ENCODE measurements at regions not wholly inside any gene's neighbourhood (a gene's known extent, or its start where the extent isn't known, plus 50 kb on each side); places are given as distances from the start of the nearest gene placed in this dataset.
A peak's percentile ranks its signal among the peaks of the same experiment; 100 is the strongest.

GRCh38 chr14:22485649-22486048, 103.4 kb downstream of the DAD1 start:
- no peak for ATAC-seq
- intact Hi-C loops (cut with DNase I, micrococcal nuclease), result no loop called here
- ChIA-PET POLR2A (no interaction called here), CTCF (no interaction called here)
- H3K27ac Mint-ChIP-seq, result peak overlapping the region; percentile 99
- DNase-seq, result no peak
- no peaks in the 10 kb centered on the region for H3K9me3 Mint-ChIP-seq (ENCODE audit: low read depth)
- peaks cover 6% of the 10 kb centered on the region for H3K4me1 Mint-ChIP-seq
- no peaks in the 10 kb centered on the region for H3K27me3 Mint-ChIP-seq
- H3K4me3 Mint-ChIP-seq, result peak overlapping the region; percentile 84
- peaks cover 75% of the 10 kb centered on the region for H3K36me3 Mint-ChIP-seq (ENCODE audit: low read depth)

DNA sequence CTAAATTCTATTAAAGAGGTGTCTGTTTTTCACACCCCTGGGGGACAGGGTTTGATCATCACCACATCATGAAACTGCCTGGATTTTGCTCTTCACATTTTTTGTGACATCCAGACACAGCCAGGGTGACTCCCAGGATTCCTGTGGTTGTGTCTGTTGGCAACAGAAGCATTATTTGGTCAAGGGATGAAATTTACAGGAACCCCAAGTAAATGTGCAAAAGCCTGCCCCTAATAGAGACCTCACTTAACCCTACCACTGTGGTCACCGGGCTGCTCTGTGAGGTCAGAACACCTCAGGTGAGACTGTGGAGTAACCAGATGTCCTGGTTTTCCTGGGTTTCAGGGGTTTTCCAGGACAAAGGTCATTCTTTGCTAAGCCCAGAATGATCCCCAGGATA, 103.8 kb downstream of the DAD1 start:
- peaks cover 71% of the 10 kb centered on the region for H3K36me3 Mint-ChIP-seq (ENCODE audit: low read depth)
- ChIA-PET POLR2A (no interaction called here), CTCF (no interaction called here)
- no peaks in the 10 kb centered on the region for H3K9me3 Mint-ChIP-seq (ENCODE audit: low read depth)
- peaks cover 3% of the 10 kb centered on the region for H3K4me1 Mint-ChIP-seq
- DNase-seq (no peak), ATAC-seq (no peak)
- intact Hi-C loops (cut with DNase I, micrococcal nuclease), result no loop called here
- peak overlapping the region; percentile 84 for H3K4me3 Mint-ChIP-seq
- H3K27ac Mint-ChIP-seq, result peak overlapping the region; percentile 99
- H3K27me3 Mint-ChIP-seq, result no peaks in the 10 kb centered on the region

DNA sequence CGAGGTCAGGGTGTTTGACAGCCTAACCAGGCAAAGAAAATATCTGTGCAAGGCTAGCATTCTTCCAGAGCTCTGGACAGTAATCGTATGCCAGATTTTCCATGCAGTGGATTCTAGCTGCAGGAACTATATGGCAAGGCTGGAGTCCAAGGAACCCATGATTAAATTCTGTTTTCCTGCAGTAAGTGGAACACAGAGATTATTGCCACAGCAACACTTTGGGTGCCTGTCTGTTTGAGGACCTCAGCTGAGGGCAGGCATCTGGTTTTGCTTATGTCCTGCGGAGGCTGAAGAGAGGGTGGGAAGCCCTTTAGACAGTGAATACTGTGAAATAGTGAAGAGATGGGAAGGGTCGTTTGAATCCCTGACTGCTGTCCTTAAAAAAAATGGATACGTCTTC, 104.4 kb downstream of the DAD1 start:
- Mint-ChIP-seq H3K4me3 (peak overlapping the region; percentile 84), H3K27me3 (no peaks in the 10 kb centered on the region), H3K27ac (peak overlapping the region; percentile 99), H3K9me3 (ENCODE audit: low read depth) (no peaks in the 10 kb centered on the region), H3K4me1 (no peaks in the 10 kb centered on the region), H3K36me3 (ENCODE audit: low read depth) (peaks cover 66% of the 10 kb centered on the region)
- no peak for DNase-seq
- no peak for ATAC-seq
- intact Hi-C loops (cut with DNase I, micrococcal nuclease), result loop anchor here in 1 of 2 experiments (5.0 kb wide), 1 partner anchor 432 kb away; no protein-coding TSS in a partner anchor
- POLR2A ChIA-PET, result no interaction called here
- CTCF ChIA-PET, result no interaction called here

GRCh38 chr14:22483863-22484593, 105.0 kb downstream of the DAD1 start:
- no peaks in the 10 kb centered on the region for H3K4me1 Mint-ChIP-seq
- H3K27ac Mint-ChIP-seq, result peak overlapping the region; percentile 99
- ChIA-PET CTCF (no interaction called here), POLR2A (no interaction called here)
- DNase-seq (peak; percentile 36), ATAC-seq (peak; percentile 20)
- intact Hi-C loops (cut with DNase I, micrococcal nuclease), result loop anchor here in 1 of 2 experiments (5.0 kb wide), 1 partner anchor 432 kb away; no protein-coding TSS in a partner anchor
- peak overlapping the region; percentile 84 for H3K4me3 Mint-ChIP-seq
- no peaks in the 10 kb centered on the region for H3K27me3 Mint-ChIP-seq
- no peaks in the 10 kb centered on the region for H3K9me3 Mint-ChIP-seq (ENCODE audit: low read depth)
- H3K36me3 Mint-ChIP-seq (ENCODE audit: low read depth), result peaks cover 62% of the 10 kb centered on the region

DNA sequence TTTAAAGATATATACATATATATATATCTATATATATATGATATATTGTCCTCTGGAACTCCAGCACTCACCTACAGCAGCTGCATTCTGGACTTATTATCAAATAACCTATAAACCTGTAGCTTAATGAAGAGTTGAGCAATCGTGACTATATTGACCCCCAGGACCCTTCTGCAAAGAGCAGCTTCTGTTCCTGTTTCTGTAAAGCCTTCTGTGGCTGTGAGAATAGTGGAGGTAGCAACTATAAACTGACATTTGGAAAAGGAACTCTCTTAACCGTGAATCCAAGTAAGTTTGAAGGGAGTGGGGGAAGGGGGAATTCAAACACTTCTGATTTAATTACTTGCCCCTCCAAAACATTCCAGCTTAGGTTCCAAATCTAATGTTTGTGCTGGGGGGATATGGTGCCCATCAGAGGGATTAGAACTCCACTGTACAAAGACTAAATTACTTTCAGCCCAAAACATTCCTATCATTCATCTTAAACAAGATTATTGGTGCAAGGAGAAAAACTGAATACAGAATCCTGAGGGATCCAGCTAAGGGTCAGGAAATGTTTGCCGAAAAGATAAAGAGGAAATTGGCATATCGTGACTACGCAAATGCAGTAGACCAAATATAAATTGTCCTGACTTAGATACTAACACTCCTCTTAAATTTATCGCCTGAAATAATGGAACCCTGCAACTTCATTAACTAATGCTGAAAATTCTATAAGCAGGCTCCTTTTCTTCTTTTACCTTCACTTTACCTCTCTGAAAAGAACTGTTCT, 106.1 kb downstream of the DAD1 start:
- no peaks in the 10 kb centered on the region for H3K27me3 Mint-ChIP-seq
- peaks cover 57% of the 10 kb centered on the region for H3K36me3 Mint-ChIP-seq (ENCODE audit: low read depth)
- CTCF ChIA-PET, result interaction anchor here (0.6 kb wide), 2 partner anchors 43 to 523 kb away, joined by 3 read pairs; no protein-coding TSS in a partner anchor
- H3K9me3 Mint-ChIP-seq (ENCODE audit: low read depth), result no peaks in the 10 kb centered on the region
- no peak for DNase-seq
- POLR2A ChIA-PET, result interaction anchor here (0.6 to 1.1 kb wide), 2 partner anchors 32 to 68 kb away, joined by 3 to 6 read pairs; no protein-coding TSS in a partner anchor
- peak overlapping the region; percentile 84 for H3K4me3 Mint-ChIP-seq
- H3K4me1 Mint-ChIP-seq, result no peaks in the 10 kb centered on the region
- peak overlapping the region; percentile 99 for H3K27ac Mint-ChIP-seq
- ATAC-seq, result no peak
- intact Hi-C loops (cut with DNase I, micrococcal nuclease), result loop anchor here in 1 of 2 experiments (5.0 kb wide), 1 partner anchor 431 kb away; no protein-coding TSS in a partner anchor

- POLR2A ChIA-PET, result interaction anchor here (1.1 kb wide), 1 partner anchor 33 kb away, joined by 6 read pairs; no protein-coding TSS in a partner anchor
- DNase-seq, result no peak
- Mint-ChIP-seq H3K27me3 (no peaks in the 10 kb centered on the region), H3K9me3 (ENCODE audit: low read depth) (no peaks in the 10 kb centered on the region), H3K4me3 (peak overlapping the region; percentile 84), H3K27ac (peak overlapping the region; percentile 92), H3K4me1 (no peaks in the 10 kb centered on the region), H3K36me3 (ENCODE audit: low read depth) (peaks cover 50% of the 10 kb centered on the region)
- CTCF ChIA-PET, result interaction anchor here (0.6 to 0.8 kb wide), 3 partner anchors 35 to 524 kb away, joined by 3 read pairs; no protein-coding TSS in a partner anchor
- ATAC-seq, result no peak
- intact Hi-C loops (cut with DNase I, micrococcal nuclease), result loop anchor here in 1 of 2 experiments (5.0 kb wide), 1 partner anchor 430 kb away; no protein-coding TSS in a partner anchor
Observed at GRCh38 chr14:22482085-22482694, 106.8 kb downstream of the DAD1 start.

DNA sequence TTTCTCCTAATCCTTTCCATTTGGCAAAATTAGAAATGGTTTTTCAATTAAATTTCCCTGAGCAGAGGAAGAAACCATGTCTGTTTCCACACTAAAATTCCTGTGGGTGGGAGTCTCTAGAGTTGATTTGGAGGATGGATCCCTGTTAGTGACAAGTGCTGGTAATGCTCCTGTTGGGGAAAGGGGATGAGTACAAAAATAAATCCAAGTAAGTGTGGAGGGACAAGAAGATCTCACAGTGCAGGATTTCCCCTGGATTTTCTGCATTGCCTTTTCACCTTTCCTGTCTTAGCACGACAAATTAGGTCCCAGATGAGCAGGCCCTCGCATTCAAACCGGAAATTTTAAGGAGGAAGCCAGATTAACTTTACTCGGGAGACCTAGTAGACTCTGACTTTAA, 107.5 kb downstream of the DAD1 start:
- no peak for ATAC-seq
- DNase-seq, result no peak
- Mint-ChIP-seq H3K4me3 (peak overlapping the region; percentile 84), H3K27ac (peak overlapping the region; percentile 92), H3K27me3 (no peaks in the 10 kb centered on the region), H3K4me1 (no peaks in the 10 kb centered on the region), H3K36me3 (ENCODE audit: low read depth) (peaks cover 44% of the 10 kb centered on the region), H3K9me3 (ENCODE audit: low read depth) (no peaks in the 10 kb centered on the region)
- ChIA-PET POLR2A (no interaction called here), CTCF (interaction anchor here (0.8 kb wide), 1 partner anchor 36 kb away, joined by 3 read pairs; no protein-coding TSS in a partner anchor)
- intact Hi-C loops (cut with DNase I, micrococcal nuclease), result loop anchor here in 1 of 2 experiments (5.0 kb wide), 1 partner anchor 429 kb away; no protein-coding TSS in a partner anchor

DNA sequence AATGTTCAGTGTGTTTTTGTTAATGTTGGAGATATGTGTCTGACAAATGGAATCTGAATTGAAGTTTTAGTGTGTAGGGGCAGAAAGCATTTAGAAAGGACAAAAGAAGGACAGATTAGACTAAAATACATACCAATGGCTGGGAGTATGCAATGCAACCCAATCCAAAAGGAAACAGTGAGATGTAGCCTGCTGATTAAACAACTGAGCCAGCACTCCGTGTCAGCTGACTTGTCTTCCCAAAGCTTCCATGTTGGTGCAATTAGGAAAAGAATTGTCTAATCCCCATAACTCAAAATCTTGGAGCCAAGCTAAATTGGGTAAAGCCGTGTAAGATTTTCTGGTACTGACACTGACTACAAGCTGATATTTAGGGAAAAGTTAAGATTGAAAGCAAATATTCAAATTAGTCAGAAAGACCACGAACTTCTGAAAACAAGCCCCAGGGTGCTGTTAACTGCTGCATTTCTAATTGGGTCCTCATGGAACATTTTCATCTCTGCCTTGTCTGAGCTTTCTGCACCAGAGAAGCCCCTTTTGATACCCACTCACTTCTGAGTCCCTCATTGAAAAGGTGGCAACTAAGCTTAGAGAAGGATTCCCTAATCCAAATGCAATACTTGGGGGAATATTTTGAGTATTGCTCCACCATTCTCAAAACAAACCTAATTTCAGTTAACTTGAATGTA, 109.1 kb downstream of the DAD1 start:
- Mint-ChIP-seq H3K27ac (peak overlapping the region; percentile 72), H3K4me3 (peak overlapping the region; percentile 84), H3K9me3 (ENCODE audit: low read depth) (no peaks in the 10 kb centered on the region), H3K27me3 (no peaks in the 10 kb centered on the region), H3K36me3 (ENCODE audit: low read depth) (peaks cover 36% of the 10 kb centered on the region), H3K4me1 (no peaks in the 10 kb centered on the region)
- ChIA-PET CTCF (no interaction called here), POLR2A (interaction anchor here (1.1 kb wide), 1 partner anchor 556 kb away, joined by 4 read pairs; no protein-coding TSS in a partner anchor)
- ATAC-seq, result no peak
- intact Hi-C loops (cut with DNase I, micrococcal nuclease), result loop anchor here in 1 of 2 experiments (5.0 kb wide), 1 partner anchor 428 kb away; no protein-coding TSS in a partner anchor
- DNase-seq, result no peak

GRCh38 chr14:22479132-22479531, 109.9 kb downstream of the DAD1 start:
- POLR2A ChIA-PET, result interaction anchor here (1.1 kb wide), 1 partner anchor 556 kb away, joined by 4 read pairs; no protein-coding TSS in a partner anchor
- H3K27ac Mint-ChIP-seq, result peak overlapping the region; percentile 47

DNA sequence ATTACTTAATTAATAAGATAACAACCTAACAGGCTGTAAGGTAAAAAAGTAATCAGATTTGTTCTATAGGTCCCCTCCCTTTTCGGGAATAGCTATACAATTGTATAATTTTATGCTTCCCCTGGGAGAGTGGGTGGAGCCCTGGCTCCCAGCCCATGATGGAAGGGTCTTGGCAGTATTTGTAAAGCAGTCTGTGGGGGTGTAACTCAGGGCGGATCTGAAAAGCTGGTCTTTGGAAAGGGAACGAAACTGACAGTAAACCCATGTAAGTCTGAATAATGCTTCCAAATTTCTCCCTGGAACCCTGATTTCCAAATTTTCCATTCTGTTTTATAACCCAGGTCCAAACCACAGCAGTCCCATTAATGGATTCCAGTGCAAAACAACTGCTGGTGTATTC, 110.4 kb downstream of the DAD1 start:
- ATAC-seq, result no peak
- CTCF ChIA-PET, result no interaction called here
- Mint-ChIP-seq H3K36me3 (ENCODE audit: low read depth) (peaks cover 26% of the 10 kb centered on the region), H3K4me1 (no peaks in the 10 kb centered on the region), H3K4me3 (peak overlapping the region; percentile 84), H3K9me3 (ENCODE audit: low read depth) (no peaks in the 10 kb centered on the region), H3K27me3 (no peaks in the 10 kb centered on the region), H3K27ac (peak overlapping the region; percentile 47)
- no peak for DNase-seq
- intact Hi-C loops (cut with DNase I, micrococcal nuclease), result no loop called here
- POLR2A ChIA-PET, result interaction anchor here (1.1 kb wide), 1 partner anchor 555 kb away, joined by 4 read pairs; no protein-coding TSS in a partner anchor

More at GRCh38 chr14:22479132-22479531, 109.9 kb downstream of the DAD1 start:
- DNase-seq, result no peak
- Mint-ChIP-seq H3K4me1 (no peaks in the 10 kb centered on the region), H3K36me3 (ENCODE audit: low read depth) (peaks cover 30% of the 10 kb centered on the region), H3K27me3 (no peaks in the 10 kb centered on the region), H3K9me3 (ENCODE audit: low read depth) (no peaks in the 10 kb centered on the region), H3K4me3 (peak overlapping the region; percentile 84)
- intact Hi-C loops (cut with DNase I, micrococcal nuclease), result no loop called here
- CTCF ChIA-PET, result no interaction called here
- no peak for ATAC-seq

All from activated CD4-positive, alpha-beta T cell treated with anti-CD3 and anti-CD28 coated beads for 36 hours (primary cell).